GM12865 (cell line): ENCODE measurements at regions not wholly inside any gene's neighbourhood (a gene's known extent, or its start where the extent isn't known, plus 50 kb on each side); places are given as distances from the start of the nearest gene placed in this dataset.

ENCODE experiments used
- DNase-seq: peaks from one replicate; pipeline ENCODE4 v3.0.0; 2010; ENCODE audit warnings: low read depth
- H3K4me3 ChIP-seq: 2 replicates; pipeline ENCODE4 v1.5.1; 2011; ENCODE audit warnings: mild to moderate bottlenecking, low read depth, low read length, control low read depth
- TF ChIP-seq, protein P1 (sequence below): IDR thresholded peaks from 2 replicates; pipeline ENCODE4 v1.5.1; 2011; ENCODE audit warnings: low read length, control low read depth, low read depth, inconsistent platforms; ENCODE audit not compliant: insufficient read depth; ENCODE audit errors: missing control alignments

DNA sequence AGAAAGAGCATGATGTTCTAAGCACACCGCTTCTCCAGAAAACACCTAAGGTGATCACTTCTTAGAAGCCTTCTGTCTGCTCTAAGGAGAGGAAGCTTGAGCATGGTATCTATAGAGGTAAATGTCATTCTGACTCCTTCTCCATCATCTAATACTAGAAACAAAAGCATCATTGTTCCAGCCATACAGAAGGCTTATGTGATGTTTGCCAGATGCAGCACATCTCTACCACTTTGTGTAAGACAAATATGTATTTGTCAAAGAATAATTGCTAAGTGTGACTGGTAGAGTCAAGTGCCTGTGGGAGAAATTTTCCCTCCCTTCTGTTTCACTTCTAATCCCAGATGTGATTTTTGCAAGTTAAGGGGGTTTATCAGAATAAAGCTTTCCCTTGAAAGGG, 217.1 kb downstream of the HS3ST3A1 start:
- no peak overlapping the region for H3K4me3 ChIP-seq
- TF ChIP-seq, protein P1, sequence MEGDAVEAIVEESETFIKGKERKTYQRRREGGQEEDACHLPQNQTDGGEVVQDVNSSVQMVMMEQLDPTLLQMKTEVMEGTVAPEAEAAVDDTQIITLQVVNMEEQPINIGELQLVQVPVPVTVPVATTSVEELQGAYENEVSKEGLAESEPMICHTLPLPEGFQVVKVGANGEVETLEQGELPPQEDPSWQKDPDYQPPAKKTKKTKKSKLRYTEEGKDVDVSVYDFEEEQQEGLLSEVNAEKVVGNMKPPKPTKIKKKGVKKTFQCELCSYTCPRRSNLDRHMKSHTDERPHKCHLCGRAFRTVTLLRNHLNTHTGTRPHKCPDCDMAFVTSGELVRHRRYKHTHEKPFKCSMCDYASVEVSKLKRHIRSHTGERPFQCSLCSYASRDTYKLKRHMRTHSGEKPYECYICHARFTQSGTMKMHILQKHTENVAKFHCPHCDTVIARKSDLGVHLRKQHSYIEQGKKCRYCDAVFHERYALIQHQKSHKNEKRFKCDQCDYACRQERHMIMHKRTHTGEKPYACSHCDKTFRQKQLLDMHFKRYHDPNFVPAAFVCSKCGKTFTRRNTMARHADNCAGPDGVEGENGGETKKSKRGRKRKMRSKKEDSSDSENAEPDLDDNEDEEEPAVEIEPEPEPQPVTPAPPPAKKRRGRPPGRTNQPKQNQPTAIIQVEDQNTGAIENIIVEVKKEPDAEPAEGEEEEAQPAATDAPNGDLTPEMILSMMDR = no peak

DNA sequence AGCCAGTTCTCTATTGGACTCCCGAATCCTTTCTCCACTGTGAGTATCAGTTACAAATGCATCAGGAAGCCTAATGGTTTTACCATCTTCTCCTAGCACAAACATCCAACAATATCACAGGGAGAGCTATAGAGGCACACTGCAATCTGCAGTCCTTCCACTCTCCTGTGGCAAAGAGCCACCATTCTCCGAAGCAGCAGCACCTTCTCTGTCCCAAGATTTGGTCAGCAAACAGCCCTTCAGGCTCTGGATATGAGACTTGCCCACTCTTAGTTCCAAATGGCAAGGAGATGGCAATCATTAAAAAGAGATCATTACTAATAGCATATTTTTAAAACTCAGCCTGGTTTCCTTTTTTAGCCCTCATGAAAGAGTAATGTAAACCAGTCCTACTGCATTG, 223.4 kb downstream of the HS3ST3A1 start:
- DNase-seq = no peak
- TF ChIP-seq, protein P1 = no peak
- H3K4me3 ChIP-seq = no peak overlapping the region

More for the DNA sequence above, 217.1 kb downstream of the HS3ST3A1 start:
- no peak for DNase-seq

DNA sequence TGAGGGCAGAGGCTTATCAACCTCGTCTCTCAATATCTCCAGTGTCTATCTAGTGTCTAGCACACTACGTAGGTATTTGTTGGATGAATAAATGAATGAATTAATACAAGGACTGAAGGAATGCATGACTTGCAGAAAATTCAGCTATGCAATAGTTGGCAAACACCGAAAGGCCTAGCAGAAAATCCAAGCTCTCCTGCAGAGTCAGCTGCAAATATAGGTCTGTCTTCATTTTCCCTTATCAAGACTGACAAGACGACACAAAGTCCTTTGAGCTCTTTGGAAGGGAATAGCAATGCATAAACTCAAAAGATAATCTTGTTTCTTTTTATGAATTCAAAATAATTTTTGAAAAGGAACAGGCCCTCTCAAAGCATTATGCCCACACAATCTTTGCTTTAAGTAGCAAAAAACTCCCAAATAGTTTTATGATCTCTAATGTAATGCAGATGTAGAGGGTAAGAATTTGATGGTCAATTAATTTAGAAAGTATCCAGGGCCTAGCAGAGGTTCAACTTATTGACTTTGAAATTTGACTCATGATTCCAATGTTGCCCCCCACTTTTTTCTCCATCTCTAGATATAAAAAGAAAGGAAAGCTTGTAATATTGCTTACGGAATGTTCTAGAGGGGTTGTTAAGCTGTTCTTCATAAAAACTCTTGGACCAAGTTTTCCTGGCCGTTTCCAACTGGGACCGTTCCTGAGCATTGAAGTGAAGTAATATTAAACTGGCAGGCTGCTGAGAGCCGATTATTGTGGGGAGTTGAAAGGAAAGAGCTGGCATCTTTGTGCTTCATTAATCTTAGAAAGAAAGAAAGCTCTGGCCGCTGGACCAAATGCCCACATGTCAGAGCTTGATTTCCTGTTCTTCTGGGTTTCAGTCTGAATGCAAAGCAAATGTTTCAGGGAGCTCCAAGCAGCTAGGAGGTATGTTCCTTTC, 227.3 kb downstream of the HS3ST3A1 start:
- TF ChIP-seq, protein P1 = no peak
- no peak overlapping the region for H3K4me3 ChIP-seq
- DNase-seq = no peak

DNA sequence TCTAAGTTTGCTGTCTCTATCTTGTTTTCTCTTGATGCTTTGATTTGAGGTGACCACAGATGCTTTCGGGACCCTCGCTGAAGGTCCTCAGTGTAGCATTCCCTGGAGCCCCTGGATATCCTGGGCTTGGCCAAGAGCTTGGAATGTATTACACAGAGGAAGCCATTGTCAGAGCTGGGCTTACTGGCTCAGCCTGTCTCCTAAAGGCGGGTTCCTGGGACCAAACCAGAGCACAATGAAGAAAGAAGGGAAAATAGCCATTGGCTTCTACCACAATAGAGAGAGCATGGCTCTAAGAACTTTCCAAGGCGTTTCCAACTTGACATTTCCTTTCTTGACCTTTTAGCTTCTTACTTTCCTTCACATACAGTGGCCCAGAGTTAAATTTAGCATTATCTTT, 229.3 kb downstream of the HS3ST3A1 start:
- DNase-seq = no peak
- no peak overlapping the region for H3K4me3 ChIP-seq
- TF ChIP-seq, protein P1 = no peak

DNA sequence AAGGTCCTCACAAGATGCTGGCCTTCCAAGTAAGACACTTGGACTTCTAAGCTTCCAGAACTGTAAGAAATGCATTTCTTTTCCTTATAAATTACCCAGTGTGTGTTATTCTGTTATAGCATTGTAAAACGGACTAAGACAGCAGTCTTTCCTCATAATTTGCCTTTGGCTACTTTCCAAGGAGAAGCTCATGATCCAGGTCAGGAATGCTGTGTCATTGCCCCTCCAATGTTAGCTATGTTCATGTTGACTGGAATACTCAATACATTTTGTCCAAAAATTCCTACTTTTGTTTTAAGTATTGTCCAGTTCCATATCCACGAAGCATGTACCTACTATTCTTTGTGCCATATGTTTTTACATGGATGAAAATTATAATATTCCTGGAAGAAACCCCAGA, 234.6 kb downstream of the HS3ST3A1 start:
- H3K4me3 ChIP-seq = no peak overlapping the region
- no peak for DNase-seq
- TF ChIP-seq, protein P1 = no peak

DNA sequence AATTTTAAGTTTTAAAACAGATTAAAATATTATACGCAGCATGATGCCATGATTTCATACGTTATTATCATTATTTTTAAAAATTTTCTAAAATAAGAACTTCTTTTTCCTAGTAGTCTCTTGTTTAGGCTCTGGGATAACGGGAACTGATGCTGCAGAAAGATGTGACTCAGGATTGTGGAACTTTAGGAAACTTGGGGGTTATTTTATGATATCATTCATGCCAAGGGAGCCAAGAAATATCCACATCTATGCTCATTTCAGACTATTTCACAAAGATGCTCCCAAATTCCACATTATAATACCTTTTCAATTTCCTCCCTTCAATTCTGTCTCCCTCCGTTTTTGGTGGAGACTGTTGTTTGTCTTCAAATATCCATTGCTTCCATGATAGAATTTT, 236.4 kb downstream of the HS3ST3A1 start:
- TF ChIP-seq, protein P1 = no peak
- DNase-seq = no peak
- H3K4me3 ChIP-seq = no peak overlapping the region

DNA sequence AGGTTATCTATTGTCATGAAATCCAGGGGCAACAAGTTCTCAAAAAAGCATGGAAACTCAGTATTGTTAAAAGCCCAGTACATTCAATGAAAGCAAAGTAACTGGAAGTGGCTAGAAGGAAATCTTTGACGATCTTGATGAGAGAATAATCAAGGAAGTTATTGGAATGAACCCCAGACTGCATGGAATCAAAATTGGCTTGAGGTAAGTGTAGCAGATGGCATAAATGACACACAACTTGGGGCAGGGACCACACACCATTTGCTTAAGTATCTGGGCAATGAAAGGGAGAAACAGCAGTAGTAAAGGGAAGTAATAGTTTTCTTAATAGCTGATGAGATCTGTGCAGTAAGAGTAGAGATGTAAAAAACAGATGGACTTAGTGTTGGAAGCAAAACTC, 238.0 kb downstream of the HS3ST3A1 start:
- H3K4me3 ChIP-seq = no peak overlapping the region
- TF ChIP-seq, protein P1 = no peak

More for the DNA sequence above, 238.0 kb downstream of the HS3ST3A1 start:
- DNase-seq = no peak
